Mammary epithelial cell (primary cell): ENCODE measurements at regions not wholly inside any gene's neighbourhood (a gene's known extent, or its start where the extent isn't known, plus 50 kb on each side); places are given as distances from the start of the nearest gene placed in this dataset.

Experiments
- EZH2 ChIP-seq: IDR thresholded peaks from 2 replicates; pipeline ENCODE4 v1.6.1; 2012; ENCODE audit warnings: low read length, inconsistent platforms, borderline replicate concordance
- TF ChIP-seq, protein P1 (sequence below), 2 donors: IDR thresholded peaks in 1 of 2; conservative IDR thresholded peaks in 1 of 2; 2 replicates each; pipeline ENCODE4 v1.5.1; 2011 to 2012; ENCODE audit warnings: inconsistent platforms in 2 of 2, low read length in 2 of 2, mild to moderate bottlenecking in 2 of 2, control low read depth in 1 of 2, low read depth in 1 of 2; ENCODE audit not compliant: insufficient read depth in 1 of 2; ENCODE audit errors: extremely low read depth in 1 of 2

DNA sequence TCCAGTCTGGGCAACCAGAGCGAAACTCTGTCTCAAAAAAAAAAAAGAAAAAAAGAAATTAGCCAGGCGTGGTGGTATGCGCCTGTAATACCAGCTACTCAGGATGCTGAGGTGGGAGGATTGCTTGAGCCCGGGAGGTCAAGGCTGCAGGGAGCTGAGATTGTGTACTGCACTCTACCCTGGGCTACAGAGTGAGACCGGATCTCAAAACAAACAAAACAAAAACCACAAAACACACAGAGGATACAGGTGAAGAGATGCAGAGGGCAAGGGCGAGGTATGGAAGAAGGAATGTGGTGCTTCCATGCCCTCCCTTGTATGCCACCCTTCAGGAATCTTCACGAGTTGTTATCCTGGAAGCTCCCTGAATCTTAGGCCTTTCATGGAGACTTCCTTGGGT, 68.5 kb downstream of the NDUFS5 start:
- TF ChIP-seq, protein P1, sequence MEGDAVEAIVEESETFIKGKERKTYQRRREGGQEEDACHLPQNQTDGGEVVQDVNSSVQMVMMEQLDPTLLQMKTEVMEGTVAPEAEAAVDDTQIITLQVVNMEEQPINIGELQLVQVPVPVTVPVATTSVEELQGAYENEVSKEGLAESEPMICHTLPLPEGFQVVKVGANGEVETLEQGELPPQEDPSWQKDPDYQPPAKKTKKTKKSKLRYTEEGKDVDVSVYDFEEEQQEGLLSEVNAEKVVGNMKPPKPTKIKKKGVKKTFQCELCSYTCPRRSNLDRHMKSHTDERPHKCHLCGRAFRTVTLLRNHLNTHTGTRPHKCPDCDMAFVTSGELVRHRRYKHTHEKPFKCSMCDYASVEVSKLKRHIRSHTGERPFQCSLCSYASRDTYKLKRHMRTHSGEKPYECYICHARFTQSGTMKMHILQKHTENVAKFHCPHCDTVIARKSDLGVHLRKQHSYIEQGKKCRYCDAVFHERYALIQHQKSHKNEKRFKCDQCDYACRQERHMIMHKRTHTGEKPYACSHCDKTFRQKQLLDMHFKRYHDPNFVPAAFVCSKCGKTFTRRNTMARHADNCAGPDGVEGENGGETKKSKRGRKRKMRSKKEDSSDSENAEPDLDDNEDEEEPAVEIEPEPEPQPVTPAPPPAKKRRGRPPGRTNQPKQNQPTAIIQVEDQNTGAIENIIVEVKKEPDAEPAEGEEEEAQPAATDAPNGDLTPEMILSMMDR (conservative IDR thresholded peaks at IDR 0.05 in 1 of 2, IDR thresholded peaks at IDR 0.05 in 1 of 2; ENCODE audit: extremely low read depth in 1 of 2, insufficient read depth in 1 of 2, low read depth in 1 of 2, low read length in 2 of 2): no peak
- no peak for TF ChIP-seq EZH2
